ENCODE measurements at regions not wholly inside any gene's neighbourhood (a gene's known extent, or its start where the extent isn't known, plus 50 kb on each side); places are given as distances from the start of the nearest gene placed in this dataset.

- H3K27ac ChIP-seq (ENCODE audit: control insufficient read depth, insufficient read depth, low read length) = no peak overlapping the region
- H3K79me2 ChIP-seq (ENCODE audit: control insufficient read depth, insufficient read depth, low read length) = no peaks in the 10 kb centered on the region
- H3K9ac ChIP-seq (ENCODE audit: control insufficient read depth, extremely low read depth, insufficient read depth, low read length) = no peak overlapping the region
- no peak overlapping the region for H2AFZ ChIP-seq (ENCODE audit: control insufficient read depth, low read length)
- no peaks in the 10 kb centered on the region for H3K4me1 ChIP-seq (ENCODE audit: control insufficient read depth, extremely low read depth, insufficient read depth, low read length)
- no peak overlapping the region for H3K4me3 ChIP-seq (ENCODE audit: control insufficient read depth in 2 of 3, extremely low read depth in 1 of 3, insufficient read depth in 2 of 3, low read depth in 1 of 3, low read length in 3 of 3)
- TF ChIP-seq CTCF (optimal IDR thresholded peaks at IDR 0.05 in 1 of 3, IDR thresholded peaks at IDR 0.05 in 1 of 3, conservative IDR thresholded peaks at IDR 0.05 in 1 of 3; ENCODE audit: extremely low read depth in 1 of 3, insufficient read depth in 2 of 3, low read length in 3 of 3) (no peak), EZH2 (IDR thresholded peaks at IDR 0.05; ENCODE audit: low read length) (no peak)
- H4K20me1 ChIP-seq (ENCODE audit: control insufficient read depth, extremely low read depth, insufficient read depth, low read length) = no peaks in the 10 kb centered on the region
- DNase-seq (ENCODE audit: low read depth, low spot score) = no peak
- H3K36me3 ChIP-seq (ENCODE audit: control insufficient read depth in 2 of 2, extremely low read depth in 1 of 2, insufficient read depth in 2 of 2, low read length in 2 of 2) = no peaks in the 10 kb centered on the region
- no peaks in the 10 kb centered on the region for H3K27me3 ChIP-seq (ENCODE audit: control insufficient read depth, extremely low read depth, insufficient read depth, low read length)
- no peak for FAIRE-seq
- H3K9me1 ChIP-seq (ENCODE audit: control insufficient read depth, extremely low read depth, insufficient read depth, low read length) = no peaks in the 10 kb centered on the region
- no peaks in the 10 kb centered on the region for H3K9me3 ChIP-seq (ENCODE audit: control insufficient read depth, low read depth, low read length)
- dilution Hi-C loops (cut with MboI; ENCODE audit: extremely low pct_ligation_motif_present, low sequenced_read_pairs) = no loop called here
- H3K4me2 ChIP-seq (ENCODE audit: control insufficient read depth, extremely low read depth, insufficient read depth, low read depth, low read length) = no peak overlapping the region
Observed at GRCh38 chr4:62359441-62360155, 1159.5 kb downstream of the ADGRL3 start.

DNA sequence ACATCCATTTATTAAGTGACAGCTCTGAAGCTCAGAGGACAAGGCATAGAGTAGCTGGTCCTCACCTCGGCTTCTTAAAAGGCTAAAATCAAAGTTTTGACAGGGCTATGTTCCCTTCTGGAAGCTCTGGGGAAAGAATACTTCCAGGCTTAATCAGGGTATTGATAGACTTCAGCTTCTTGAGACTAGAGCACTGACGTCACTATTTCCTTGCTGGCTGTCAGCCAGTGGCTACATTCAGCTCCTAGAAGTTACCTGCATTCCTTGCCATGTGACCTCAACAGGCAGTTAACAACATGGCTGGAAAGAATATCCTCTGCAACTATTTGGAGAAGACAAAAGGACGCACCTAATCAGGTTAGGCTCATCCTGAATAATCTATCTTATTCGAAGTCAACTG is 1144.8 kb downstream of the ADGRL3 start:
- no peaks in the 10 kb centered on the region for H3K4me1 ChIP-seq (ENCODE audit: control insufficient read depth, extremely low read depth, insufficient read depth, low read length)
- H3K27ac ChIP-seq (ENCODE audit: control insufficient read depth, insufficient read depth, low read length) = no peak overlapping the region
- no peaks in the 10 kb centered on the region for H3K36me3 ChIP-seq (ENCODE audit: control insufficient read depth in 2 of 2, extremely low read depth in 1 of 2, insufficient read depth in 2 of 2, low read length in 2 of 2)
- no peaks in the 10 kb centered on the region for H3K79me2 ChIP-seq (ENCODE audit: control insufficient read depth, insufficient read depth, low read length)
- no peak overlapping the region for H3K4me3 ChIP-seq (ENCODE audit: control insufficient read depth in 2 of 3, extremely low read depth in 1 of 3, insufficient read depth in 2 of 3, low read depth in 1 of 3, low read length in 3 of 3)
- TF ChIP-seq EZH2 (IDR thresholded peaks at IDR 0.05; ENCODE audit: low read length) (no peak), CTCF (optimal IDR thresholded peaks at IDR 0.05 in 1 of 3, IDR thresholded peaks at IDR 0.05 in 1 of 3, conservative IDR thresholded peaks at IDR 0.05 in 1 of 3; ENCODE audit: extremely low read depth in 1 of 3, insufficient read depth in 2 of 3, low read length in 3 of 3) (no peak)
- no peaks in the 10 kb centered on the region for H4K20me1 ChIP-seq (ENCODE audit: control insufficient read depth, extremely low read depth, insufficient read depth, low read length)
- H3K9ac ChIP-seq (ENCODE audit: control insufficient read depth, extremely low read depth, insufficient read depth, low read length) = no peak overlapping the region
- DNase-seq (ENCODE audit: low read depth, low spot score) (no peak), FAIRE-seq (no peak)
- dilution Hi-C loops (cut with MboI; ENCODE audit: extremely low pct_ligation_motif_present, low sequenced_read_pairs) = no loop called here
- H2AFZ ChIP-seq (ENCODE audit: control insufficient read depth, low read length) = no peak overlapping the region
- H3K4me2 ChIP-seq (ENCODE audit: control insufficient read depth, extremely low read depth, insufficient read depth, low read depth, low read length) = no peak overlapping the region
- H3K9me1 ChIP-seq (ENCODE audit: control insufficient read depth, extremely low read depth, insufficient read depth, low read length) = no peaks in the 10 kb centered on the region
- H3K9me3 ChIP-seq (ENCODE audit: control insufficient read depth, low read depth, low read length) = no peaks in the 10 kb centered on the region
- H3K27me3 ChIP-seq (ENCODE audit: control insufficient read depth, extremely low read depth, insufficient read depth, low read length) = no peaks in the 10 kb centered on the region

Data from keratinocyte (primary cell).